Loucy (cell line): ENCODE measurements at regions not wholly inside any gene's neighbourhood (a gene's known extent, or its start where the extent isn't known, plus 50 kb on each side); places are given as distances from the start of the nearest gene placed in this dataset.

Experiments
- H2AFZ ChIP-seq: fragments of 200-600 bp; sonication (generic); 2 replicates; pipeline ENCODE4 v1.6.0; 2016; ENCODE audit warnings: antibody characterized with exemption, mild to moderate bottlenecking, low read length, moderate library complexity
- H3F3A ChIP-seq: fragments of 200-600 bp; 2 replicates; pipeline ENCODE4 v1.6.0; 2016; ENCODE audit warnings: antibody characterized with exemption, low read depth, mild to moderate bottlenecking
- H3K27me3 ChIP-seq: fragments of 200-600 bp; sonication (generic); 2 replicates; pipeline ENCODE4 v1.6.1; 2014; ENCODE audit warnings: low read length, mild to moderate bottlenecking; ENCODE audit not compliant: insufficient read depth, poor library complexity, severe bottlenecking
- H3K36me3 ChIP-seq: fragments of 200-600 bp; sonication (generic); 2 replicates; pipeline ENCODE4 v1.6.1; 2016; ENCODE audit warnings: low read length; ENCODE audit not compliant: insufficient read depth
- H3K4me1 ChIP-seq: fragments of 200-600 bp; sonication (generic); 2 replicates; pipeline ENCODE4 v1.5.1; 2014; ENCODE audit warnings: low read length, mild to moderate bottlenecking; ENCODE audit not compliant: insufficient read depth, poor library complexity, severe bottlenecking
- H3K4me2 ChIP-seq: fragments of 200-600 bp; sonication (generic); 2 replicates; pipeline ENCODE4 v1.6.0; 2014; ENCODE audit warnings: antibody characterized with exemption, low read length, low read depth, mild to moderate bottlenecking; ENCODE audit not compliant: poor library complexity, severe bottlenecking
- H3K4me3 ChIP-seq: fragments of 200-600 bp; sonication (generic); 2 replicates; pipeline ENCODE4 v1.5.1; 2014; ENCODE audit warnings: low read length, mild to moderate bottlenecking, mixed read lengths; ENCODE audit not compliant: poor library complexity, severe bottlenecking
- H3K79me2 ChIP-seq: fragments of 200-600 bp; sonication (generic); 2 replicates; pipeline ENCODE4 v1.6.1; 2014; ENCODE audit warnings: low read length; ENCODE audit not compliant: insufficient read depth
- H3K9ac ChIP-seq: fragments of 200-600 bp; sonication (generic); 2 replicates; pipeline ENCODE4 v1.6.0; 2014; ENCODE audit warnings: mild to moderate bottlenecking, low read depth, low read length, moderate library complexity; ENCODE audit not compliant: poor library complexity, severe bottlenecking
- H3K9me2 ChIP-seq: fragments of 200-600 bp; sonication (generic); replicated peaks from 2 replicates; pipeline ENCODE4 v1.6.1; 2016; ENCODE audit warnings: low read depth, low read length, mixed read lengths
- H3K9me3 ChIP-seq: fragments of 200-600 bp; sonication (generic); 2 replicates; pipeline ENCODE4 v1.6.1; 2014; ENCODE audit warnings: mild to moderate bottlenecking, antibody characterized with exemption, low read length, low read depth; ENCODE audit not compliant: insufficient read depth
- H4K20me1 ChIP-seq: fragments of 200-600 bp; sonication (generic); 2 replicates; pipeline ENCODE4 v1.6.0; 2014; ENCODE audit warnings: antibody characterized with exemption, low read length, mild to moderate bottlenecking; ENCODE audit not compliant: insufficient read depth, poor library complexity, severe bottlenecking
- CTCF ChIP-seq: fragments of 200-600 bp; sonication (generic); conservative IDR thresholded peaks from 2 replicates; pipeline ENCODE4 v1.5.1; 2014; ENCODE audit warnings: mild to moderate bottlenecking, antibody characterized with exemption, low read length
- EZH2phosphoT487 ChIP-seq: fragments of 200-600 bp; IDR thresholded peaks from 2 replicates; pipeline ENCODE4 v1.6.1; 2018; ENCODE audit warnings: antibody characterized with exemption, mild to moderate bottlenecking, moderate library complexity, borderline replicate concordance

- H4K20me1 ChIP-seq = no peaks in the 10 kb centered on the region
- no peaks in the 10 kb centered on the region for H3K9me2 ChIP-seq
- no peak overlapping the region for H2AFZ ChIP-seq
- no peaks in the 10 kb centered on the region for H3K79me2 ChIP-seq
- H3K4me2 ChIP-seq = no peak overlapping the region
- no peaks in the 10 kb centered on the region for H3K9me3 ChIP-seq
- no peaks in the 10 kb centered on the region for H3K4me1 ChIP-seq
- H3K4me3 ChIP-seq = no peak overlapping the region
- TF ChIP-seq EZH2phosphoT487 (no peak), CTCF (no peak)
- no peaks in the 10 kb centered on the region for H3K27me3 ChIP-seq
- H3F3A ChIP-seq = no peaks in the 10 kb centered on the region
- no peaks in the 10 kb centered on the region for H3K36me3 ChIP-seq
- H3K9ac ChIP-seq = no peak overlapping the region
These were observed 72.7 kb upstream of the MYOCD start for GRCh38 chr17:12592941-12593340.

GRCh38 chr17:12596961-12597360 lies 68.7 kb upstream of the MYOCD start:
- no peaks in the 10 kb centered on the region for H3K36me3 ChIP-seq
- H3K4me1 ChIP-seq = no peaks in the 10 kb centered on the region
- no peak overlapping the region for H3K4me3 ChIP-seq
- TF ChIP-seq CTCF = no peak
- TF ChIP-seq EZH2phosphoT487 = no peak
- H2AFZ ChIP-seq = no peak overlapping the region
- H3K9me2 ChIP-seq = no peaks in the 10 kb centered on the region
- no peak overlapping the region for H3K4me2 ChIP-seq
- no peak overlapping the region for H3K9ac ChIP-seq
- H3F3A ChIP-seq = no peaks in the 10 kb centered on the region
- H3K9me3 ChIP-seq = no peaks in the 10 kb centered on the region
- no peaks in the 10 kb centered on the region for H3K27me3 ChIP-seq
- H4K20me1 ChIP-seq = no peaks in the 10 kb centered on the region
- no peaks in the 10 kb centered on the region for H3K79me2 ChIP-seq

- no peaks in the 10 kb centered on the region for H3F3A ChIP-seq
- H3K79me2 ChIP-seq = no peaks in the 10 kb centered on the region
- H2AFZ ChIP-seq = no peak overlapping the region
- H3K9me3 ChIP-seq = no peaks in the 10 kb centered on the region
- H3K27me3 ChIP-seq = no peaks in the 10 kb centered on the region
- no peaks in the 10 kb centered on the region for H3K9me2 ChIP-seq
- H3K4me2 ChIP-seq = no peak overlapping the region
- TF ChIP-seq CTCF (no peak), EZH2phosphoT487 (no peak)
- no peaks in the 10 kb centered on the region for H3K4me1 ChIP-seq
- no peaks in the 10 kb centered on the region for H3K36me3 ChIP-seq
- no peak overlapping the region for H3K4me3 ChIP-seq
- H3K9ac ChIP-seq = no peak overlapping the region
- H4K20me1 ChIP-seq = no peaks in the 10 kb centered on the region
These were observed 67.8 kb upstream of the MYOCD start for GRCh38 chr17:12597895-12598294.
